Uterus (tissue), 2 donors: ENCODE measurements at regions not wholly inside any gene's neighbourhood (a gene's known extent, or its start where the extent isn't known, plus 50 kb on each side); places are given as distances from the start of the nearest gene placed in this dataset.

ENCODE experiments used
- POLR2A ChIP-seq, 2 donors: fragments of 450-650 bp; IDR thresholded peaks; one replicate each; pipeline ENCODE4 v1.6.1; 2016; ENCODE audit warnings: antibody characterized with exemption in 2 of 2, mild to moderate bottlenecking in 1 of 2, moderate library complexity in 1 of 2
- TF ChIP-seq, protein P1 (sequence below), 4 experiments: fragments of 200-600 bp in 2 of 4; fragments of 450-650 bp in 2 of 4; sonication (generic) in 2 of 4; IDR thresholded peaks; one replicate each; pipeline ENCODE4 v1.5.1; 2016 to 2019; ENCODE audit warnings: antibody characterized with exemption in 4 of 4, mild to moderate bottlenecking in 2 of 4, moderate library complexity in 1 of 4

DNA sequence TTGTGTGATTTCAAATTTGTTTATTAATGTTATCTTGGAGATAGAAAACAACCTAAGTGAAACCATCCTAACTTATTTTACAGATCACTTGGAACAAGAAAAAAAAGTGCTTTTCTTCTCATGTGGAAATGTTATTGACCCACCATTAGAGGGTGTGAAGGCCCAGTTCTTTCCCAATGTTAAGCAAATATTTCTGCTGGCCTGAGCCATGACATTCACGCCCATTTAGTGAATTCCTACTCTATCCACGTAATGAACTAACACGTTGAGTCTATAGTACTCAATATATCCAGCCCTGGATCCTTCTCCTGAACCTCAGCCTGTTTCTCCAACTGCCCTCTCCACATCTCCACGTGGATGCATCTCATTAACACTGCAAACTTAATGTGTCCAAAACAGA, 180.6 kb upstream of the ZFP64 start:
- TF ChIP-seq, protein P1, sequence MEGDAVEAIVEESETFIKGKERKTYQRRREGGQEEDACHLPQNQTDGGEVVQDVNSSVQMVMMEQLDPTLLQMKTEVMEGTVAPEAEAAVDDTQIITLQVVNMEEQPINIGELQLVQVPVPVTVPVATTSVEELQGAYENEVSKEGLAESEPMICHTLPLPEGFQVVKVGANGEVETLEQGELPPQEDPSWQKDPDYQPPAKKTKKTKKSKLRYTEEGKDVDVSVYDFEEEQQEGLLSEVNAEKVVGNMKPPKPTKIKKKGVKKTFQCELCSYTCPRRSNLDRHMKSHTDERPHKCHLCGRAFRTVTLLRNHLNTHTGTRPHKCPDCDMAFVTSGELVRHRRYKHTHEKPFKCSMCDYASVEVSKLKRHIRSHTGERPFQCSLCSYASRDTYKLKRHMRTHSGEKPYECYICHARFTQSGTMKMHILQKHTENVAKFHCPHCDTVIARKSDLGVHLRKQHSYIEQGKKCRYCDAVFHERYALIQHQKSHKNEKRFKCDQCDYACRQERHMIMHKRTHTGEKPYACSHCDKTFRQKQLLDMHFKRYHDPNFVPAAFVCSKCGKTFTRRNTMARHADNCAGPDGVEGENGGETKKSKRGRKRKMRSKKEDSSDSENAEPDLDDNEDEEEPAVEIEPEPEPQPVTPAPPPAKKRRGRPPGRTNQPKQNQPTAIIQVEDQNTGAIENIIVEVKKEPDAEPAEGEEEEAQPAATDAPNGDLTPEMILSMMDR (IDR thresholded peaks at IDR 0.05): no peak
- no peak for TF ChIP-seq POLR2A (IDR thresholded peaks at IDR 0.05)
